Central memory CD4-positive, alpha-beta T cell (primary cell): ENCODE measurements at regions not wholly inside any gene's neighbourhood (a gene's known extent, or its start where the extent isn't known, plus 50 kb on each side); places are given as distances from the start of the nearest gene placed in this dataset.
"Not testable (repeated sequence)": the region's sequence is repeated elsewhere in the genome, so short reads cannot be mapped to it uniquely, and the experiment has no call there.

Experiments used
- DNase-seq: peaks from one replicate; pipeline ENCODE4 v3.0.0; 2022

- no peak for DNase-seq
These were observed 110.7 kb upstream of the FST start for GRCh38 chr5:53369681-53370080.

DNA sequence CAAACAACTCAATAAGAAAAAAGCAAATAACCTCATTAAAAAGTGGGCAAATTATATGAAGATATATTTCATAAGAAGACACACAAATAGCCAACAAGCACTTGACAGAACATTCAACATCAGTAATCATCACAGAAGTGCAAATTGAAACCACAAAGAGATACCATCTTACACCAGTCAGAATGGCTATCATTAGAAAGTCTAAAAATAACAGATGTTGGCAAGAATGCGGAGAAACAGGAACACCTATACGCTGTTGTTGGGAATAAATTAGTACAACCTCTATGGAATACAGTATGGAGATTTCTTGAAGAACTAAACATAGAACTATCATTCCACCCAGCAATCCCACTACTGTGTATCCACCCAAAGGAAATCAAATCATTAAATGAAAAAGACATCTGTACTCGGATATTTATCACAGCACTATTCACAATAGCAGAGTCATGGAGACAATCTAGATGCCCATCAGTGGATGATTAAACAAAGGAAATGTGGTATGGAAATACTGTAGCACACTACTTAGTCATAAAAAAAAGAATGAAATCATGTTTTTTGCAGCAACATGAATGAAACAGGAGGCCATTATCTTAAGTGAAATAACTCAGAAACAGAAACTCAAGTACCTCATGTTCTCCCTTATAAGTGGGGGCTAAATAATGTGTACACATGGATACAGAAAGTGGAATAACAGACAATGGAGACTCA is 106.8 kb upstream of the FST start:
- no peak for DNase-seq

GRCh38 chr5:53376853-53377252 is 103.6 kb upstream of the FST start:
- no peak for DNase-seq

GRCh38 chr5:53378190-53378589 is 102.2 kb upstream of the FST start:
- no peak for DNase-seq

- DNase-seq = no peak
These were observed 101.7 kb upstream of the FST start for GRCh38 chr5:53378590-53379247.

DNA sequence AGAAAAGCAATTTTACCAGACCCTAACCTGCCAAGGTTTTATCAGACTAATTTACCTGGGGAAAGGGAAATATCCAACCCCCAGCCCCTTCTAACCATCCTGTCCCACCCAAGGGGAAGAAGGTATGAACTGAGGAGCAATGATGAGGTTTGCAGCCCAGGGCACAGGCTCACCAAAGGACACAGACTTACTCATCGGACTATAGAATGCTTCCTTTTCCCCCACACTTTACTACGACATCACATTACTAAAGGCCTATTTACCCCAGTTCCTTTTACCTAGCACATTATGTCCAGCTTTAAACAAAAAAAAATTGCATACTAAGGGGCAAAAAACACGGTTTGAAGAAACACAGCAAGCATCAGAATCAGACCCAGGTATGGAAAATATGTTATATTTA is 94.1 kb upstream of the FST start:
- DNase-seq = no peak

DNA sequence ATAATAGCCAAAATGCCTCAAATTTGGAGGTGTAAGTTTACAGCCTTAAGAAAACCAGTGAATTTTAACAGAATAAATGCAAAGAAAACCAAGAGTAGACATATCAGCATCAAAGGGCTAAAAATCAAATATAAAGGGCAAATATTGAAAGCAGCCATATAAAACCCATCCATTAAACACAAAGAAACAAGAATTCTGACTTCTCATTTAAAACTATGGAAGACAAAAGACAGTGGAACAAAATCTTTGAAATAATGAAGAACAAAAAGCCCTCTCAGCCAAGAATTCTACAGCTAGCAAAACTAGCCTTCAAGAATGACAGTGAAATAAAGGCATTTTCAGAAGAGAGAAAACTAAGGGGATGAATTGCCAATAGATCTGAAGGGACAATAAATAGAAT is 91.3 kb upstream of the FST start:
- no peak for DNase-seq

- DNase-seq = no peak
These were observed 88.4 kb upstream of the FST start for GRCh38 chr5:53392073-53392472.

DNA sequence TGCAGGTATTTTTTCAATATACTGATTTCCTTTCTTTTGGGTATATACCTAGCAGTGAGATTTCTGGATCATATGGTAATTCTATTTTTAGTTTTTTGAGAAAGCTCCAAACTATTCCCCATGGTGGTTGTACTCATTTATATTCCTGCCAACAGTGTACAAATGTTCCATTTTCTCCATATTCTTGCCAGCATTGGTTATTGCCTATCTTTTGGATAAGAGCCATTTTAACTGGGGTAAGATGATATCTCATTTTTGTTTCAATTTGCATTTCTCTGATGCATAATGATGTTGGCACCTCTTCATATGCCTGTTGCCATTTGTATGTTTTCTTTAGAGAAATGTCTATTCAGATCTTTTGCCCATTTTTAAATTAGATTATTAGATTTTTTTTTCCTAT is 85.6 kb upstream of the FST start:
- DNase-seq = no peak

GRCh38 chr5:53397141-53397757 is 83.2 kb upstream of the FST start:
- no peak for DNase-seq

DNA sequence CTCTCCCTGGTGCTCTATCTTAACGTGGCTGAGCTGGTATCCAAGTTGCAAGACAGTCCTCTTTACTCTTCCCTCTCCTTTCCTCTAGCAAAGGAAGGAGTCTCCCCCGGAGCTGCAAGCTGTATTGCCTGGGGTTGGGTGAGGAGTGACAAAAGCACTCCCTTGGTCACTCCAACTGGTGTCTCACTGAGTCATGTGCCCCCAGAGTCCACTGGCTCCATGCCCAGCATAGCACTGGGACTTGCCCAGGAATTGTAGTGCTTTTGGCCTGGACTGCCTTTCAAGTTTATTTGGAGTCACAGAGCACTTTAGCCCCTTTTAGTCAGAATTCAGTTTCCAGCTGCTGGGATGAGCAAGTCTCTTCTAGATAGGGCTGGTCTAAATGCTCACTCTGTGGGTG is 82.6 kb upstream of the FST start:
- DNase-seq = no peak

GRCh38 chr5:53399926-53400697 is 80.3 kb upstream of the FST start:
- DNase-seq = no peak

DNA sequence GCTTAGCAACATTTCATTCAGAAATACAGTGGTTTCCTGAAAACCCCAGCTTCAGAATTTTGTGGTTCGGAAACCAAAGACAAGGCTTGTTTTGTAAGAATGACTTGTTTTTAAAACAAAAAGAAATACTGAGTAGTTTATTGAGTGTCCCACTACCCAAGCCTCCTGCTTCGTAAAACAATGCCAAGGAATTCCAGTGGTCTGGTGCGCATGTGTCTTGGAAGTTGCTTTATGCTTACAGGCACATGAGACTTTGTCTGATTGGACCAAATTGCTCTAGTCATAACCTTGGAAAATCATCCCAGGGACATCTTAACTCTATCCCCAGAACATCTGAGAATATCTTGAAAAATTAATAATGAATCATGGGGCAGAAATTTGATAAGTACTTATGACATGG is 77.1 kb upstream of the FST start:
- no peak for DNase-seq

DNA sequence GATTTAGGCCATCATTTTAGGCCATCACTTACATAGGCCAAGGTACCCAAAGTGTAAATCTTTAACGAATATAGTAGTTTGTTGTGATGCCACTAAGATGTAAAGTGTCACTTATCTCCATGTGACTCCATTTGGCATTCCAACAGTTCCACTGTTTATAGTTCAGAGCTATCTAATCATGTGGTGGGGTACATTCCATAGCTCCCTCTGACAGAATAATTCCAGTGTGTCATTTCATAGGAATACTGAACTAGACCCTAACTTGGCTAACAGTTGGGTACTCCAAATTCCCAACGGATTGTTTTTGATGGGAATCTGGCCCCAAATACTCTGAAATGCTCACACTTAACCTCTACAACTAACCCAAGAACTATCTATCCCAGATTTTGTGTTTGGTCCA is 76.7 kb upstream of the FST start:
- no peak for DNase-seq

- DNase-seq = no peak
These were observed 75.0 kb upstream of the FST start for GRCh38 chr5:53405396-53405795.

DNA sequence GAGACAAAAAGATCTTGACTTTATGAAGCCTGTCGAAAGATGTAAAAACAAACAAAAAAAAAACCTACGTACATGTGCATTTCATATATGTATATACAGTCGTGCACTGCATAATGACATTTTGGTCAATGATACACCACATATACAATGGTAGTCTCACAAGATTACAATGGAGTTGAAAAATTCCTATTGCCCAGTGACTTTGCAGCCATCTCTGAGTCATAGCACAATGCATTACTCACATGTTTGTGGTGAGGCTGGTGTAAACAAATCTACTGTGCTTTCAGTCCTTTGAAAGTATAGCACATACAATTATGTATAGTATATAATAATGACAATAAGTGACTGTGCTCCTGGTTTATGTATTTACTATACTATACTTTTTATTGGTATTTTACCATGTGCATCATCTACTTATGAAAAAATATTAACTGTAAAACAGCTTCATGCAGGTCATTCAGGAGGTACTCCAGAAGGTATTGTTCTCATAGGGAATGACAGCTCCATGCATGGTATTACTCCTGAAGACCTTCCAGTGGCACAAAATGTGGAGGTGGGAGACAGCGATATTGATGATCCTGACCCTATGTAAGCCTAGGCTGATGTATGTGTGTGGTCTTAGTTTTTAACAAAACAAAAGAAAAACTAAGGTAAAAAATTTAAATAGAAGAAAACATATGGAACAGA is 73.7 kb upstream of the FST start:
- no peak for DNase-seq

GRCh38 chr5:53407373-53407772 is 73.1 kb upstream of the FST start:
- no peak for DNase-seq

GRCh38 chr5:53411388-53411787 is 69.0 kb upstream of the FST start:
- no peak for DNase-seq

- not testable (repeated sequence) for DNase-seq
These were observed 67.9 kb upstream of the FST start for GRCh38 chr5:53412499-53412898.

DNA sequence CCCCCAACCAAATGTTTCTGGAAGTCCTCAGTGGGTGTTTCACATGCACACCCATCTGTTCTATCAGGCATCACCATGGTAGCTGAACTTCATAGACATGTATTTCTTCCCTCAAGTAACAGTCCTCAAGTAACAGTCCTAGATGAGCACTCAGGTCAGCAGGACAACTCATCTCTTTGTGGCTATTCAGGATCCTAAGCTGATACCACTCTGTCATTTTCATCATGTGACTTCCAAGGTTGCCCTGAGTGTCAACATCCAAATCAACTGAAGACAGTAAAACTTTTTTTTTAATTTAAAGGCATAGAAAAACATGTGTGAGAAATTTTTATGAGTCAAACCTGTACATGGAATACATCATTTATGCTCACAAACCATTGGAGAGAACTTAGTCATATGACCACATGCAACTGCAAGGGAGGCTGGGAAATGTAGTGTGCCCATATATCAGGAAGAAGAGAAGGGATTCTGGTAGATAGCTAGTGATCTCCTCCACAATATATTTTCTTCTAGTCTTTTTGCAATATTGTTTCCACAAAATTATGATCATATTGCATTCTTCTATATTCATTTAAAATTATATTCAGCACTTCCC is 64.2 kb upstream of the FST start:
- no peak for DNase-seq

DNA sequence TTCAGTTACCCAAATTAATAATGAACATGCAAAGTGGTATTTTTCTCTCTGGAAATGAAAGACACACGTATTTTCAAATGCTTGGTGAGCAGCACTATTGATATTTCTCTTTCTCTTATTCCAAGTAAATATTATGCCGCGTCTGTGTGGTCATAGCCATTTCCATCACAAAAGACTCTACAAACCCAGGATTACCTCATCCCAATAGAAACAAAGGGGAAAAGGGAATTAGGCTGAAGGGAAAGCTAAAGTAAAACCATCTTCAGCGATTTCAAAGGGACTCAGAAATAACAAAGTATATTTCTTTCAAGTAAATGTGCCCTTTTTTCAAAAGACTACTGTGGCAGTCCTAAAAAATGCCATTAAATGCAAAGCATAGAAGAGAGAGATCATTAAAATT is 62.0 kb upstream of the FST start:
- no peak for DNase-seq

- no peak for DNase-seq
These were observed 61.4 kb upstream of the FST start for GRCh38 chr5:53418826-53419658.
